ENCODE measurements at regions not wholly inside any gene's neighbourhood (a gene's known extent, or its start where the extent isn't known, plus 50 kb on each side); places are given as distances from the start of the nearest gene placed in this dataset.

GRCh38 chr7:148481971-148482626 lies 108.5 kb upstream of the C7orf33 start:
- TF ChIP-seq TAF1 (IDR thresholded peaks at IDR 0.05; ENCODE audit: low read depth) (no peak), EP300 (IDR thresholded peaks at IDR 0.05; ENCODE audit: borderline replicate concordance) (no peak), TCF12 (IDR thresholded peaks at IDR 0.05; ENCODE audit: low read depth) (no peak), TEAD4 (IDR thresholded peaks at IDR 0.05) (no peak), USF1 (IDR thresholded peaks at IDR 0.05) (no peak), EGR1 (IDR thresholded peaks at IDR 0.05) (no peak)

Measured in Ishikawa (cell line).